ENCODE measurements at regions not wholly inside any gene's neighbourhood (a gene's known extent, or its start where the extent isn't known, plus 50 kb on each side); places are given as distances from the start of the nearest gene placed in this dataset.

DNA sequence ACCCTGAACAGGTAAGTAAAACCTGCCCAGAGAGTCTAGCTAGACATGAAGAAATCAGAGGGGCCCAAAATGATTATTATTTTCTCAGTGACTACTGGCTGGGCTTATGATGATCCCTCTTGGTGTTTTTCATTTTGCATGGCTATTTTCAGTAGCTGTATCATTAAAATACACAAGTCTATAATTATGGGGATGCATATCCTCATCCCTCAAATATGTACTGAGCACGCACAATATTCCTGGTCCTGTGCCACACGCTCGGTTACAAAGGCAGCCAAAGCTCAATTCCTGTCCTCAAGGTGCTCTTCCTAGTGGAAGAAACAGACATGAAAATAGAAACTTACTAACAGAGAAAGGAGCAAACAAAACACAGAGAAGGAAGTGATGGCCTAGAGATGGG lies 180.0 kb downstream of the DAD1 start:
- H3K18ac ChIP-seq (ENCODE audit: low read depth, low read length) = no peak overlapping the region
- H3K4me3 ChIP-seq (ENCODE audit: insufficient read depth, low read depth, low read length) = no peak overlapping the region
- TF ChIP-seq POLR2A (IDR thresholded peaks at IDR 0.05; ENCODE audit: low read depth, low read length) (no peak), MXI1 (IDR thresholded peaks at IDR 0.05; ENCODE audit: borderline replicate concordance, low read depth, low read length) (no peak), RAD21 (IDR thresholded peaks at IDR 0.05; ENCODE audit: low read length) (no peak), CHD1 (IDR thresholded peaks at IDR 0.05; ENCODE audit: low read depth, low read length) (no peak), MAZ (IDR thresholded peaks at IDR 0.05; ENCODE audit: borderline replicate concordance, low read depth, low read length) (no peak), RCOR1 (IDR thresholded peaks at IDR 0.05; ENCODE audit: insufficient replicate concordance, low read length) (no peak), FOS (IDR thresholded peaks at IDR 0.05; ENCODE audit: low read depth, low read length) (no peak), NFE2L2 (IDR thresholded peaks at IDR 0.05; ENCODE audit: low read depth, low read length) (no peak)
- TF ChIP-seq, protein P1, sequence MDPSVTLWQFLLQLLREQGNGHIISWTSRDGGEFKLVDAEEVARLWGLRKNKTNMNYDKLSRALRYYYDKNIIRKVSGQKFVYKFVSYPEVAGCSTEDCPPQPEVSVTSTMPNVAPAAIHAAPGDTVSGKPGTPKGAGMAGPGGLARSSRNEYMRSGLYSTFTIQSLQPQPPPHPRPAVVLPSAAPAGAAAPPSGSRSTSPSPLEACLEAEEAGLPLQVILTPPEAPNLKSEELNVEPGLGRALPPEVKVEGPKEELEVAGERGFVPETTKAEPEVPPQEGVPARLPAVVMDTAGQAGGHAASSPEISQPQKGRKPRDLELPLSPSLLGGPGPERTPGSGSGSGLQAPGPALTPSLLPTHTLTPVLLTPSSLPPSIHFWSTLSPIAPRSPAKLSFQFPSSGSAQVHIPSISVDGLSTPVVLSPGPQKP (IDR thresholded peaks at IDR 0.05; ENCODE audit: borderline replicate concordance, low read depth, low read length) = no peak
- TF ChIP-seq, protein P2, sequence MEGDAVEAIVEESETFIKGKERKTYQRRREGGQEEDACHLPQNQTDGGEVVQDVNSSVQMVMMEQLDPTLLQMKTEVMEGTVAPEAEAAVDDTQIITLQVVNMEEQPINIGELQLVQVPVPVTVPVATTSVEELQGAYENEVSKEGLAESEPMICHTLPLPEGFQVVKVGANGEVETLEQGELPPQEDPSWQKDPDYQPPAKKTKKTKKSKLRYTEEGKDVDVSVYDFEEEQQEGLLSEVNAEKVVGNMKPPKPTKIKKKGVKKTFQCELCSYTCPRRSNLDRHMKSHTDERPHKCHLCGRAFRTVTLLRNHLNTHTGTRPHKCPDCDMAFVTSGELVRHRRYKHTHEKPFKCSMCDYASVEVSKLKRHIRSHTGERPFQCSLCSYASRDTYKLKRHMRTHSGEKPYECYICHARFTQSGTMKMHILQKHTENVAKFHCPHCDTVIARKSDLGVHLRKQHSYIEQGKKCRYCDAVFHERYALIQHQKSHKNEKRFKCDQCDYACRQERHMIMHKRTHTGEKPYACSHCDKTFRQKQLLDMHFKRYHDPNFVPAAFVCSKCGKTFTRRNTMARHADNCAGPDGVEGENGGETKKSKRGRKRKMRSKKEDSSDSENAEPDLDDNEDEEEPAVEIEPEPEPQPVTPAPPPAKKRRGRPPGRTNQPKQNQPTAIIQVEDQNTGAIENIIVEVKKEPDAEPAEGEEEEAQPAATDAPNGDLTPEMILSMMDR (conservative IDR thresholded peaks at IDR 0.05; ENCODE audit: low read depth, low read length) = no peak
- no peak overlapping the region for H3K27ac ChIP-seq (ENCODE audit: insufficient read depth, low read length)
- DNase-seq = no peak
- in situ Hi-C loops (cut with MboI; ENCODE audit: low sequenced_read_pairs) (no loop called here), dilution Hi-C loops (cut with HindIII; ENCODE audit: low sequenced_read_pairs, unreplicated experiment) (no loop called here), intact Hi-C loops (cut with micrococcal nuclease) (no loop called here)
- no peak overlapping the region for H4K91ac ChIP-seq (ENCODE audit: insufficient read depth, low read depth, low read length)
- no peak overlapping the region for H3K4me2 ChIP-seq (ENCODE audit: low read depth, low read length)
- H3K79me1 ChIP-seq (ENCODE audit: low read depth in 1 of 2, low read length in 2 of 2) = no peaks in the 10 kb centered on the region
- H3K27me3 ChIP-seq (ENCODE audit: control insufficient read depth, insufficient read depth, low read length) = peaks cover 46% of the 10 kb centered on the region
- no peaks in the 10 kb centered on the region for H3K4me1 ChIP-seq (ENCODE audit: control insufficient read depth, insufficient read depth, low read length)
- no peak overlapping the region for H2AFZ ChIP-seq (replicated peaks; ENCODE audit: low read length, poor library complexity)
- H4K5ac ChIP-seq (ENCODE audit: low read depth, low read length) = no peak overlapping the region
- H3K14ac ChIP-seq (replicated peaks; ENCODE audit: low read depth, low read length) = no peak overlapping the region
- ChIA-PET CTCF (interaction anchor here (1.7 kb wide), 1 partner anchor 10 kb away, joined by 4 read pairs; no protein-coding TSS in a partner anchor), POLR2A (ENCODE audit: unreplicated experiment) (no interaction called here)
- H2BK5ac ChIP-seq (ENCODE audit: low read depth, low read length, poor library complexity, severe bottlenecking) = no peak overlapping the region
- H2BK120ac ChIP-seq (ENCODE audit: low read depth, low read length) = no peak overlapping the region
- H2AK5ac ChIP-seq (ENCODE audit: low read depth, low read length) = no peak overlapping the region
- BruUV-seq (replicated peaks) = no TSS peak
- H3K56ac ChIP-seq (ENCODE audit: extremely low read depth, insufficient read depth, low read length) = no peak overlapping the region
- no peak overlapping the region for H2BK15ac ChIP-seq (ENCODE audit: low read depth, low read length)
- H3K9me1 ChIP-seq (ENCODE audit: insufficient read depth, low read length) = no peaks in the 10 kb centered on the region
- H2BK20ac ChIP-seq (ENCODE audit: low read depth, low read length) = no peak overlapping the region
- no peak overlapping the region for H3K23ac ChIP-seq (ENCODE audit: low read depth, low read length)
- no peak overlapping the region for H3K4ac ChIP-seq (ENCODE audit: low read depth, low read length)
- no CpG with 5 or more reads among the region's 3 CpGs for WGBS, 2 experiments (ENCODE audit: extremely low coverage in 2 of 2, insufficient read length in 1 of 2)
- H3K36me3 ChIP-seq (ENCODE audit: control insufficient read depth, insufficient read depth, low read length) = no peaks in the 10 kb centered on the region
- H4K8ac ChIP-seq (ENCODE audit: low read depth in 2 of 2, low read length in 2 of 2) = no peak overlapping the region
- H2AK9ac ChIP-seq (replicated peaks; ENCODE audit: low read depth, low read length, poor library complexity) = no peak overlapping the region
- H3K9me3 ChIP-seq (ENCODE audit: control insufficient read depth, insufficient read depth, low read length) = no peaks in the 10 kb centered on the region
- no peak overlapping the region for H3K9ac ChIP-seq (ENCODE audit: low read depth, low read length)
- no peaks in the 10 kb centered on the region for H4K20me1 ChIP-seq (ENCODE audit: insufficient read depth, low read length)
- no peak for ATAC-seq (ENCODE audit: low read depth)

Measured in IMR-90 (cell line).